Fibroblast of lung (primary cell): ENCODE measurements at regions not wholly inside any gene's neighbourhood (a gene's known extent, or its start where the extent isn't known, plus 50 kb on each side); places are given as distances from the start of the nearest gene placed in this dataset.
"Not testable (repeated sequence)": the region's sequence is repeated elsewhere in the genome, so short reads cannot be mapped to it uniquely, and the experiment has no call there.

ENCODE experiments used
- DNase-seq, 2 donors: peaks; one replicate each; pipeline versions ENCODE4 v3.0.0 to v3.0.0-alpha.2; 2010; ENCODE audit warnings: low read depth in 2 of 2
- H2AFZ ChIP-seq: 2 replicates; pipeline ENCODE4 v1.5.1; 2012; ENCODE audit warnings: low read length, control low read depth, inconsistent platforms
- H3K27ac ChIP-seq: 2 replicates; pipeline ENCODE4 v1.5.1; 2011; ENCODE audit warnings: low read length, control low read depth; ENCODE audit not compliant: insufficient read depth
- H3K27me3 ChIP-seq: 2 replicates; pipeline ENCODE4 v1.5.1; 2011; ENCODE audit warnings: mild to moderate bottlenecking, low read length; ENCODE audit not compliant: control insufficient read depth, insufficient read depth
- H3K36me3 ChIP-seq: 2 replicates; pipeline ENCODE4 v1.5.1; 2011; ENCODE audit warnings: low read length; ENCODE audit not compliant: control insufficient read depth, insufficient read depth
- H3K4me1 ChIP-seq: 2 replicates; pipeline ENCODE4 v1.5.1; 2011; ENCODE audit warnings: low read length; ENCODE audit not compliant: control insufficient read depth, insufficient read depth; ENCODE audit errors: extremely low read depth
- H3K4me2 ChIP-seq: 2 replicates; pipeline ENCODE4 v1.5.1; 2011; ENCODE audit warnings: low read length, control low read depth; ENCODE audit not compliant: insufficient read depth; ENCODE audit errors: extremely low read depth
- H3K4me3 ChIP-seq, 4 experiments: fragments of 200-600 bp in 1 of 4; sonication (generic) in 1 of 4; replicated peaks in 1 of 4; 2 replicates each; pipeline ENCODE4 v1.5.1; 2011 to 2016; ENCODE audit warnings: low read length in 4 of 4, low read depth in 3 of 4, mild to moderate bottlenecking in 3 of 4, control low read depth in 2 of 4, inconsistent platforms in 1 of 4, mixed read lengths in 1 of 4; ENCODE audit not compliant: insufficient read depth in 1 of 4; ENCODE audit errors: control extremely low read depth in 1 of 4
- H3K79me2 ChIP-seq: 2 replicates; pipeline ENCODE4 v1.5.1; 2012; ENCODE audit warnings: mild to moderate bottlenecking, low read length, inconsistent platforms; ENCODE audit not compliant: control insufficient read depth, insufficient read depth
- H3K9ac ChIP-seq: 2 replicates; pipeline ENCODE4 v1.5.1; 2011; ENCODE audit warnings: mild to moderate bottlenecking, low read length, control low read depth; ENCODE audit not compliant: insufficient read depth
- H3K9me3 ChIP-seq: 2 replicates; pipeline ENCODE4 v1.5.1; 2012; ENCODE audit warnings: low read depth, low read length; ENCODE audit not compliant: control insufficient read depth, insufficient read depth
- H4K20me1 ChIP-seq: 2 replicates; pipeline ENCODE4 v1.5.1; 2011; ENCODE audit warnings: low read length; ENCODE audit not compliant: control insufficient read depth, insufficient read depth; ENCODE audit errors: extremely low read depth
- EZH2 ChIP-seq: IDR thresholded peaks from 2 replicates; pipeline ENCODE4 v1.5.1; 2012; ENCODE audit warnings: low read length, control low read depth, mild to moderate bottlenecking; ENCODE audit errors: missing control alignments
- TF ChIP-seq, protein P1 (sequence below), 2 donors: IDR thresholded peaks in 1 of 2; conservative IDR thresholded peaks in 1 of 2; 1 replicate in 1 of 2; 2 replicates in 1 of 2; pipeline ENCODE4 v1.5.1; 2011 to 2012; ENCODE audit warnings: low read length in 2 of 2, control low read depth in 1 of 2, inconsistent platforms in 1 of 2, low read depth in 1 of 2, mild to moderate bottlenecking in 1 of 2

DNA sequence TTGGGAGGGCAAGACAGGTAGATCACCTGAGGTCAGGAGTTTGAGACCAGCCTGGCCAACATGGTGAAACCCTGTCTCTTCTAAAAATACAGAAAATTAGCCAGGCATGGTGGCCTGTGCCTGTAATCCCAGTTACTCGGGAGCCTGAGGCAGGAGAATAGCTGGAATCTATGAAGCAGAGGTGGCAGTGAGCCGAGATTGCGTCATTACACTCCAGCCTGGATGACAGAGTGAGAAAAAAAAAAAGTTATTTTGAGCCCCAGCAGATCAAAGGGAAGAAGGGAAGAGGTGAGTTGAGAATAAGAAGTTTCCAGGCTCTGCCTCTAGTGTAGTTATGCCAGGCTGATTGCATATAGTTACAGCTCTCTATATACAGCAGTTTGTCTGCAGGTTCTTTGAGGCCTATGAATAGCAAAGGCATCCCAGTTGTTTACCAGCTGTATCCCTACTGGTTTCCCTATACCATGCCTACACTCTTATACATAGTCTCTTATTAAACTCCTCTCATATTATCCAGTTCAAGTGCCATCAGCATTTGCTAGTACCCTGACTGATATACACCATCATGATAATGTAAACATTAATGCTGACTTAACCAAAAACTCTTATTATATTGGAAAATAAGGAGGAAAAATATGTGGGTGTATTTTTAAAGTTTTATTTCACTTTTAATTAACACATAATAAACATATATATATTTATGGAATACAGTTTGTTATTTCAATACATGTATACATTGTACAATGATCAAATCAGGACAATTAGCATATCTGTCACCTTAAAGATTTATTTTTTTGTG is 823.6 kb upstream of the ADGRB3 start:
- Histone ChIP-seq H3K4me2 (no peak overlapping the region), H3K9me3 (no peaks in the 10 kb centered on the region), H3K27me3 (no peaks in the 10 kb centered on the region), H3K27ac (no peak overlapping the region), H3K4me3 (no peak overlapping the region), H3K9ac (no peak overlapping the region), H2AFZ (no peak overlapping the region), H3K79me2 (no peaks in the 10 kb centered on the region), H3K36me3 (no peaks in the 10 kb centered on the region), H3K4me1 (no peaks in the 10 kb centered on the region), H4K20me1 (no peaks in the 10 kb centered on the region)
- DNase-seq, result no peak
- TF ChIP-seq EZH2, result no peak
- TF ChIP-seq, protein P1, sequence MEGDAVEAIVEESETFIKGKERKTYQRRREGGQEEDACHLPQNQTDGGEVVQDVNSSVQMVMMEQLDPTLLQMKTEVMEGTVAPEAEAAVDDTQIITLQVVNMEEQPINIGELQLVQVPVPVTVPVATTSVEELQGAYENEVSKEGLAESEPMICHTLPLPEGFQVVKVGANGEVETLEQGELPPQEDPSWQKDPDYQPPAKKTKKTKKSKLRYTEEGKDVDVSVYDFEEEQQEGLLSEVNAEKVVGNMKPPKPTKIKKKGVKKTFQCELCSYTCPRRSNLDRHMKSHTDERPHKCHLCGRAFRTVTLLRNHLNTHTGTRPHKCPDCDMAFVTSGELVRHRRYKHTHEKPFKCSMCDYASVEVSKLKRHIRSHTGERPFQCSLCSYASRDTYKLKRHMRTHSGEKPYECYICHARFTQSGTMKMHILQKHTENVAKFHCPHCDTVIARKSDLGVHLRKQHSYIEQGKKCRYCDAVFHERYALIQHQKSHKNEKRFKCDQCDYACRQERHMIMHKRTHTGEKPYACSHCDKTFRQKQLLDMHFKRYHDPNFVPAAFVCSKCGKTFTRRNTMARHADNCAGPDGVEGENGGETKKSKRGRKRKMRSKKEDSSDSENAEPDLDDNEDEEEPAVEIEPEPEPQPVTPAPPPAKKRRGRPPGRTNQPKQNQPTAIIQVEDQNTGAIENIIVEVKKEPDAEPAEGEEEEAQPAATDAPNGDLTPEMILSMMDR (conservative IDR thresholded peaks at IDR 0.05 in 1 of 2, IDR thresholded peaks at IDR 0.05 in 1 of 2; ENCODE audit: low read depth in 1 of 2, low read length in 2 of 2), result no peak

DNA sequence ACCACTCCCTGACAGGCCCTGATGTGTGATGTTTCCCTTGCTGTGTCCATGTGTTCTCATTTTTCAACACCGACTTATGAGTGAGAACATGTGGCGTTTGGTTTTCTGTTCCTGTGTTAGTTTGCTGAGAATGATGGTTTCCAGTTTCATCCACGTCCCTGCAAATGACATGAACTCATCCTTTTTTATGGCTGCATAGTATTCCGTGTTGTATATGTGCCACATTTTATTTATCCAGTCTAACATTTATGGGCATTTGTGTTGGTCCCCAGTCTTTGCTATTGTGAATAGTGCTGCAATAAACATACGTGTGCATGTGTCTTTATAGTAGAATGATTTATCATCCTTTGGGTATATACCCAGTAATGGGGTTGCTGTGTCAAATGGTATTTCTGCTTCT is 830.3 kb upstream of the ADGRB3 start:
- not testable (repeated sequence) for H3K36me3 ChIP-seq, H3K9me3 ChIP-seq, H3K27me3 ChIP-seq, H3K9ac ChIP-seq, H3K79me2 ChIP-seq, H4K20me1 ChIP-seq, DNase-seq, H3K4me2 ChIP-seq, H3K27ac ChIP-seq, H2AFZ ChIP-seq, H3K4me3 ChIP-seq, H3K4me1 ChIP-seq

DNA sequence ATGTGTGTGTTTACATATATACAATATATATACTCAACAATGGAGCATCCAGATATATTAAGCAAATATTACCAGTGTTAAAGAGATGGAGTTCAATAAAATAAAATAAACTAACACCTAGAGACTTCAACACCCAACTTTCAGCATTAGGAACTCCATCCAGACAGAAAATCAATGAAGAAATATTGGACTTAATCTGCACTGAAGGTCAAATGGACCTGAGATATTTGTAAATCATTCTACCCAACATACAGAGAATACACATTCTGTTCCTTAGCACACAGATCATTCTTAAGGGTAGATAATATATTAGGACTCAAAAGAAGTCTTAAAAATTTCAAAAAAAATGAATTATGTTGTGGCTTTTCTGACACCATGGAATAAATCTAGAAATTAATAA is 832.3 kb upstream of the ADGRB3 start:
- H3K4me2 ChIP-seq, result no peak overlapping the region
- H3K9me3 ChIP-seq, result no peaks in the 10 kb centered on the region
- H3K4me3 ChIP-seq, result no peak overlapping the region
- no peaks in the 10 kb centered on the region for H3K27me3 ChIP-seq
- no peaks in the 10 kb centered on the region for H3K79me2 ChIP-seq
- no peak overlapping the region for H2AFZ ChIP-seq
- no peaks in the 10 kb centered on the region for H3K4me1 ChIP-seq
- no peaks in the 10 kb centered on the region for H4K20me1 ChIP-seq
- no peak for TF ChIP-seq EZH2
- TF ChIP-seq, protein P1 (conservative IDR thresholded peaks at IDR 0.05 in 1 of 2, IDR thresholded peaks at IDR 0.05 in 1 of 2; ENCODE audit: low read depth in 1 of 2, low read length in 2 of 2), result no peak
- H3K36me3 ChIP-seq, result no peaks in the 10 kb centered on the region
- H3K27ac ChIP-seq, result no peak overlapping the region
- no peak for DNase-seq
- no peak overlapping the region for H3K9ac ChIP-seq
